HG03460 (cell line): ENCODE measurements at regions not wholly inside any gene's neighbourhood (a gene's known extent, or its start where the extent isn't known, plus 50 kb on each side); places are given as distances from the start of the nearest gene placed in this dataset.
A peak's percentile ranks its signal among the peaks of the same experiment; 100 is the strongest.
"Not testable (repeated sequence)": the region's sequence is repeated elsewhere in the genome, so short reads cannot be mapped to it uniquely, and the experiment has no call there.

ENCODE experiments used
- ATAC-seq: cut with Tn5 transposase; IDR thresholded peaks from one replicate; pipeline ENCODE4 v1.9.1; 2021; ENCODE audit not compliant: unreplicated experiment

DNA sequence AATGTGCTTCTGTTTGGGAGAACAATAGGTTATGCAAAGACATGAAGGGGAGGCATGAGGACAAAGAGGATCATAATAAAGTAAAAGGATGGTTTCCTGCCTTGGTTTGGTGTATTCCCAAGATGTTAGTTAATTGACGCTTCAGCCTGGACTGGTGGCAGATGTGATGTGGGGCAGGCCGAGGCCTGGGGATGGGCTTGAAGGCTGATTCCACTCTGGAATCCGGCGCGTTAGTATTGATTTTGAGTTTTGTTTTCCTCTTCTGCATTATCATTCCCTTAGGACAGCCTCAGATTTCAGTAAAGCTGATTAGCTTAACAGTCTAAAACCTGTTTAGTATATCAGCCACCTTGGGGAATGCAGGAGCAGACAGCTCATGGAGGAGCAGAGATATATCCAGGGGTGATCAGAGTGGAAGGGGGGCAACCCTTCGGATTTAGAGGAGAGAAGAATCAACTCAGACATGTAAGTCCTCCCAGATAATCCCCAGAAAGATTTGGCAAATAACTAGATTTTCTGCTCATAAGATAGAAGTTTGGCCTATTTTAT, 159.8 kb upstream of the MTPN start:
- no peak for ATAC-seq

DNA sequence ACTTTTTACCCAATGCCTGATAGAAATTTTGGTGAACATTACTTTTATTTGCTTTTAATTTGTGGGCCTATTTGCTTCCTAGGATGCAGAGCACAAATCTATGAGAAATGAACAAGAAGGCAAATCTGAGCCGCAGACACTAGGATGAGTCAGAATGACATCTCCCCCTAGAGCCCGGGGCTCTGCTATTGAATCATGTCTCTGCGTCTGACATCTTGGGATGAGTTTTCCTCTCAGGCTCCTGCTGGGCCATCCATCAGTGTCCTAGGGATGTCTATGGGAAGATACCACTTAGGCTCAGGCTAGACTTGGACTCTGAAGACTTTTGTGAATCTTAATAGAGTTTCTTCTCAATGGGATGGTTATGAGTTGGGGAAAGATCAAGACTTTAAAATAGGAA, 157.3 kb upstream of the MTPN start:
- ATAC-seq, result no peak

DNA sequence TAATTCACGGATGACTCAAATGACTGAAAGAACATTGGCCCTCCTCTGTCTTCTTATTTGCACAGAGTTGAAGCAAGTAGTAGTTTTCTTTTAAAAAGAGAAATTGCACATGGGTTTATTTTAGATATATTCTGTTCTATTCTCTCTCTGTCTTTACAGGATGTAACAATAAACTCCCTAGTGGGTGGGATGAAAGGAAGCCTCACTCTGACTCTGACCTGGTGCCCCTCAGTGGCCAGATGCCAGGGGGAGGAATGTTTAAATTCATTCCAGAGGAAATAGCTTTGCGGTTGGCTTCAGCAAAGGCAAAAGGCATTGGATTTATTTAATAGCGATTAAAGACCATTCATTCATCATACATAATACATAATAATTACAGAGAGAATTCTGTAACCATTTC, 156.4 kb upstream of the MTPN start:
- ATAC-seq, result no peak

DNA sequence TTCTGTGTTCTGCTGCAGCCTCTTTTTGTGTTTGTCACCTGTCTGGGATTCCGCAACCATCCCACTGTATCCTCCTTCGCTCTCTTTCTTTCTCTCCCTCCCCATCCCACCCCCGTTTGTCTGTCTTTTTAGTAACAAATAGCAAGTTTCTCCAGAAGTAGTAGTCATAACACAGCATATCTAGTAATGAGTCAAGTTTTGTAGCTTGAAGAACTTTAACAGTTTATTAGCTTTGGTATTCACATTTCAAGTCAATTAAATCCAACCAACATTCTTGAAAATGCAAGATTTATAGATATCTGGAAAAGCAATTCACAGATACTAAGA, 154.1 kb upstream of the MTPN start:
- ATAC-seq, result no peak

DNA sequence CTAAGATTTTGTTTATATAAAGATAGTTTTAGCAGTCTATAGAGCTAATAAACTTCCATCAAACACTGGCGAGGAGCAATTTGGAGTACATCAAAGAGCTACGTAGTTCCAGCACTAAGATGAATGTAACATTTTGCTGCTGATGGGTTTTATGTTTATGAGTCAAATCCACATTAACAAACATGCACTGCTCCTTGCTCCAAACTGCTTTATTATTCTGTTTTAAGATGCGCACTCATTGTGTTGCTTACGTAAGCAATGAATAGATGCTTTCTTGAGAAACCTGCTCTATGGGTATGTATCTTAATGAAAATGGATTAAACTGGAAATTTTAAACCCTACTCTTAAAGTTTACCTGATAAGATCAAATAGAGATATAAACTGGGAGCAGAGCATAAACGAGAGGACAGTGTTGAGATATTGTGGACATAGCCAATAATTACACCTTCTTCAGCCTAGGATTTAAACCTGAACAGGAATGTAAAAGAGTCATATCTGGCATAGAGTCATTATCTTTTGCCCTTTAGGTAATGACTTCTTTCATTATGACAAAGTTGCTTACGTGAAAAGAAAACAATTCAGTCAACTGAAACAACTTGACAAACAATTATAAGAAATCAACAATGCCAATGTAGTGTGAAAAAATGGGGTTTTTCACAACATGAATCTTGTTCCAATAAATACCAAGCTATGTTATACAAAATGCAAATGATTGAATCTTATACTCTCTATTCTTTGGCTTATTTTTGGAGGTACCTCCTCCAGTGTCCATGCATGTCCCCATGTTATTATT, 153.5 kb upstream of the MTPN start:
- ATAC-seq, result no peak

DNA sequence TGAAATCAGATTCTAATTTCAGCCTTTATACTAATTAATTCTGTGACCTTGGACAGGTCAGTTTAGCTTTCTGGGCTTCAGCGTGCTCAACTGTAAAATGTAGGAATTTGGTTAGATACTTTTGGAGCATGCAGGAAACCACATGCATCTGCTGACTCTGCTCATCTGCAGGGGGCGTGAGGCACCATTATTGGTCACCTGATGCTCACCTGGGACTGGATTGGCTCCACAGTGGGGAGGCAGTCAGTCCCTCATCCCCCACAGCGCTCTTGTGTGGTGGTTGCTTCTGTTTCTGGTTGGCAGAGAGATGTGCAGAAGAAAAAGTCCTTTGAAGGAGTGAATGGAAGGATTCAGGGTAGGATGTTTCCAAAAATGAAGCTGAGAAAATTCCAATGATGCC, 150.9 kb upstream of the MTPN start:
- ATAC-seq, result no peak

DNA sequence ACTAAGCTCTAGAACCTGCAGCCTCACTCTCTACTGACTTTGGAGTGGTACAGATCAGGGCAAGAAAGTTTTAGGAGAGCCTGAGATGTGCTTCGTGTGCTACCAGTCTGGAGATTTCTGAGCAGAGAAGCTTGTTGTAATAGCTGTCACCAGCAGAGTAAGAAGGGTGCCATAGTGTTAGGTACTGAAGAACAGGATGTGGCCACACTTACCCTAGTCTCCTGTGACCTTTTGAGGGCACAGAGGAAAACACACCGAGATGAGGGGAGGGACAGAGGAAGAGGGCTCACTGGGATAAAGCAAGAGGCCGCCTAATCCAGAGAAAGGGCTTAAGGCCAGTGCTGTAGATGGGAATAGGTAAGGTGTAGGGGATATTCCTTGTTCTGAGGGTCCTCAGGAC, 146.2 kb upstream of the MTPN start:
- no peak for ATAC-seq

DNA sequence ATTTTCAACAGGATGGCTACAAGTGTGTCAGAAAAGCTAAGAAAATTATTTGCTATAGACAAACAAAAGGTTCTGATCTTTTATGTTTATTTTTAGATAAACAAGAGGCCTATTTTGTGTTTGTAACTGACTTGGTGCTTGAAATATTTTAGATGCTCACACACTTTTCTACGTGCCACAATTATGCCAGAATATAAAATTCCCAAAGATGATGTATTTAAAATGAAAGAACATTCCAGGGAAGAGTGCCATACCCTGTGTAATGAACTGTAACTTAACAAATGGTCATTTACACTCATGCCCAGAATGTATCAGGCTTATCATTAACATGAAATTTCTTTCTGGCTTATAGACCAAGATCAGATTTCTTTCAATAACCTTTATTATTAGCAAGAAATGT, 144.9 kb upstream of the MTPN start:
- ATAC-seq, result no peak

DNA sequence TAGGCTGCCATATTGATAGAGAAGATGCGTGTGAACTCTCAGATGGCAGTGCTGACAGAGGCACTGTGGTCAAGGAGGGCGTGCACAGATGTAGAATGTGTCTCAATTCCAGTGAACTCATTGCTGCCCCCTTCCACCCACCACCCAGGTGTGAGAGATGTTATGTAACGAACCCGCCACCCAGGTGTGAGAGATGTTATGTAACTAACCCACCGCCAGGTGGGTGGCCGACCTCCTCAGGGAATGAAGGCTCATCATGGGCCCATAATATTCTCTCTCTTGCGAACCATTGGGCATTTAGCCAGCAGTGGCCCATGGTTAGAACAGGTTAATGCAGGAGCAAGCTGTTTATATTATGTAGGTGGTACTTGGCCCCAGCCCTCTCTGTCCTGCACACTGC, 140.4 kb upstream of the MTPN start:
- no peak for ATAC-seq

DNA sequence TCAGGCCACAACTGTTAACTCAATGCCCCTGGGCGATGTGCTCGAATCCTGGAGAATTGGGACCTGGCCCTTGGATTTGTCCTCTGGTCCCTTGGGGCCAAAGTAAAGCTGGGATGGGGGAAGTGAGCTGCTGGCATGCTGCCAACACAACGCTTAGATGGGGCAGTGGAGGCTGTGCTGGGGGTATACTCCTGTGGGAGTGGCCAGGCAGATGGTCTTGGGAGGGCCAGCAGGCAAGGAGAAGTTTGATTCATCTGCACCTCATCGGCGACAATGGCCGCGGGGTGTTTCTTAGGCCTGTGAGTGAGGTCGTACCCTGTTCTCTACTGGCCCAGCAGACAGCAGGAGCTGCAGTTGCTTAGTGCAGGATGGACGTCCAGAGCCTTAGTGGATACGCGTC, 139.0 kb upstream of the MTPN start:
- no peak for ATAC-seq

DNA sequence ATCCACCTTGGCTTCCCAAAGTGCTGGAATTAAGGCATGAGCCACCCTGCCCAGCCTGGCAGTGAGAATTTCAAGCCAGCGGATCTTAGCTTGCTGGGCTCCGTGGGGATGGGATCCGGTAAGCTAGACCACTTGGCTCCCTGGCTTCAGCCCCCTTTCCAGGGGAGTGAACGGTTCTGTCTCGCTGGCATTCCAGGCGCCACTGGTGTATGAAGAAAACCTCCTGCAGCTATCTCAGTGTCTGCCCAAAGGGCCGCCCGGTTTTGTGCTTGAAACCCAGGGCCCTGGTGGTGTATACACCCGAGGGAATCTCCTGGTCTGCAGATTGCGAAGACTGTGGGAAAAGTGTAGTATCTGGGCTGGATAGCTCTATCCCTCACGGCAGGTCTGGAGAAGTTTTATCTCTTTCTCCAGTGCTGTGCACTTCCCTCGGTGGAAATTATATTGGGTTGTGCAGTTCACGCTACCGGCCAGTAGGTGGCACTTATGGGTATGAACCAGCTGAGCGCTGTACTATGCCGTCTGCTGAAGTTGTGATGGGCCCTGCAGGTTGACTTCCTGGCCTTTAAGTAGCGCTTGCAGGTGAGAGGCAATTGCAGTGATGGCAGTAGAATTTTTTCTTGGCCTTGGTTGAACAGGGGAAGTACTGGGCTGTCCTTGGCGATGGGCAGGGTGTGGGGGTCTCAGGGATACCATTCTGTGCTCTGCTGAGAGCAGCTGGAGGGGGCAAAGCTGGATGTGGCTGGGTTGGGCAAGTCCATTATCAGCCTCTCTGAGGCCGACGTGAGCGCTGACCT, 138.0 kb upstream of the MTPN start:
- ATAC-seq, result peak; percentile 98

DNA sequence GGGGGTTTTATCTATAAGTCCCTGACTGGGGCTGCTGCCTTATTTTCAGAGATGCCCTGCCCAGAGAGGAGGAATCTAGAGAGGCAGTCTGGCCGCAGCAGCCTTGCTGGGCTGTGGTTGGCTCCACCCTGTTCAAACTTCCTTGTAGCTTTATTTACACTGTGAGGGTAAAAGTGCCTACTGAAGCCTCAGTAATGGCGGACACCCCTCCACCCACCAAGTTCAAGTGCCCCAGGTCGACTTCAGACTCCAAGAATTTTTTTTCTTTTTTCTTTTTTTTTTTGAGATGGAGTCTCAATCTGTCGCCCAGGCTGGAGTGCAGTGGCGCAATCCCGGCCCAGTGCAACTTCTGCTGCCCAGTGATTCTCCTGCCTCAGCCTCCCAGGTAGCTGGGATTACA, 137.3 kb upstream of the MTPN start:
- ATAC-seq, result not testable (repeated sequence)

DNA sequence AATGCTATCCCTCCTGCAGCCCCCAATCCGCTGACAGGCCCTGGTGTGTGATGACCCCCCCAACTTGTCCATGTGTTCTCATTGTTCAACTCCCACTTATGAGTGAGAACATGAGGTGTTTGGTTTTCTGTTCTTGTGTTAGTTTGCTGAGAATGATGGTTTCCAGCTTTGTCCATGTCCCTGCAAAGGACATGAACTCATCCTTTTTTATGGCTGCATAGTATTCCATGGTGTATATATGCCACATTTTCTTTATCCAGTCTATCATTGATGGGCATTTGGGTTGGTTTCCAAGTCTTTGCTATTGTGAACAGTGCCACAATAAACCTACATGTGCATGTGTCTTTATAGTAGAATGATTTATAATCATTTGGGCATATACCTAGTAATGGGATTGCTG, 131.9 kb upstream of the MTPN start:
- not testable (repeated sequence) for ATAC-seq

DNA sequence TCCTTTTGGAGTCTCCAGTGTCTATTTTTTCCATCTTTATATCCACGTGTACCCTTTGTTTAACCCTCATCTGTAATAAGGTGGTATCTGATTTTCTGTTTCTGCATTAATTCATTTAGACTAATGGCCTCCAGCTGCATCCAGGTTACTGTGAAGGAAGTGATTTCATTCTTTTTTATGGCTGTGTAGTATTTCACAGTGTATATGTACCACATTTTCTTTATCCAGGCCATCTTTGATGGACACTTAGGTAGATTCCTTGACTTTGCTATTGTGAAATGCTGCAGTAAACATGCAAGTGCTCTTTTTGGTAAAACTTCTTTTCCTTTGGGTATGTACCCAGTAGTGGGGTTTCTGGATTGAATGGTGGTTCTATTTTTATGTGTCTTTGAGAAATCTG, 128.0 kb upstream of the MTPN start:
- no peak for ATAC-seq

DNA sequence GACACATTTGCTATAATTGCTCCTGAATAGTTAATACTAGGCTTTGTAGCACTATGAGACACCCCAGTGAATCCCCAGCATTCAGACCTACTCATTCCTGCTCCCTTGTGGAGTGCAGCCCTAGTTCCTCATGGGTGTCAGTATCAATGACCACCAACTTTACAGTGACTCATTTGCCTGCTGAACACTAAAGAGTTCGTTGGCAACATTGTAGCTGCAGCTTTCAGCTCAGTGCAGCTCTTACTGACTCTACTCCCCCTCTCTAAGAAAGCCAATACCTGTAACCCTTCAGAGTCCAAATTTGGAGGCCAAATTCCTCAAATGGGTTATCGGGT, 127.1 kb upstream of the MTPN start:
- ATAC-seq, result no peak

DNA sequence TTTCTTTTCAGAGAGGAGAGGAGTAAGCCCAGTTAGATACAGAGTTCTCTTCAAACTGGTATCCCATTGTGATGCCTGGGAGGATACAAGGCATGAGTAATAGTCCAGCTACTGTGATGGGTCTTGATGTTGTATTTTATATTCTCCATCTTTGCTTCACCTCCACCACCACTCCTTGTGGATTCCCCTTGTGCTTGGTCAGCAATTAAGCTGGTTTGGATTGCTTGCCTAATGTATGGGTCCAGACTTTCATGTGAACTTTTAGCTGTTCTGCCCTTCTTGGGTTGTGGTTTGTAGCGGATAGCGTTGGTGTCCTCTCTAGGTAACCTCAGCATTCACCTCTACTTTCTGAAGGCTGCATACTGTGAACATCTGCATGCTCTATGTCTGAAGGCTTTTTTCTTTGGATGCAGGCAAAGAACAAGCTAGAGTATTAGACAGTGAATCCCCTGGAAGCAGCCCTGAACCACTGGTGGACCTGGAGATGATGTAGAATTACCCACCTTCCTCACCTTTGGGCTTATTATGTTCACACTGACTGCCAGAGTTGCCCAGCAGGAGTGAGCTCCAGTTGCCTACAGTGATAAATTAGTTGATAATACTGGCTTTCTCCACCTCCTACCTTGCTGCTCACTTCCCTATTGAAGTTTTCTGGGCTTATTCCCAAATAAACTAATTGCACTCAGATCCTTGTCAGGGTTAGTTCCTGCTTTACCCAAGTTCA, 126.5 kb upstream of the MTPN start:
- no peak for ATAC-seq

DNA sequence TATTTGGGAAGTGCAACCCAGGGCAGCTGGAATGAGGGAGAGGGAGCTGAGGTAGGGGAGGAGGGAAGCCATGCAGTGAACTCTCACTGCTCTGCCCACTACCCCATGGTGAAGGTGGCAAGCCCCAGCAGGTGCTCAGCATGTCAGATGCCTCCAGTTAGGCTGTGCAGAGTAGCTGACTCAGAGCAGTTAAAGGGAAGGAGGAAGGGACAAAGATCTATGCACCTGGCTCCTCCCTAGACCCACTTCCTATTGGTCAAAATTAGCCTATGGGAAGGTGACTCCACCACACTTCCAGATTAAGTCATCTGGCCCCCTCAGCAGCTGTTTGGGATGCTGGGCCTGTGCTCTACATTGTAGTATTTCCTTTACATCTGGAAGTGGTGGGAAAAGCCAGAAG, 125.7 kb upstream of the MTPN start:
- no peak for ATAC-seq

DNA sequence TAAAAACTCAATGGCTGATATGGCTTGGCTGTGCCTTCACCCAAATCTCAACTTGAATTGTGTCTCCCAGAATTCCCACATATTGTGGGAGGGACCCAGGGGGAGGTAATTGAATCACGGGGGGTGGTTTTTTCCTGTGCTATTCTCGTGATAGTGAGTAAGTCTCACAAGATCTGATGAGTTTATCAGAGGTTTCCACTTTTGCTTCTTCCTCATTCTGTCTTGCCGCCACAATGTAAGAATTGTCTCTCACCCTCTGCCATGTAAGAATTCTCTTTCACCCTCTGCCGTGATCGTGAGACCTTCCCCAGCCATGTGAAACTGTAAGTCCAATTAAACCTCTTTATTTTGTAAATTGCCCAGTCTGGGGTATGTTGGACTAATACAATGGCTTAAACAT, 115.6 kb upstream of the MTPN start:
- not testable (repeated sequence) for ATAC-seq

DNA sequence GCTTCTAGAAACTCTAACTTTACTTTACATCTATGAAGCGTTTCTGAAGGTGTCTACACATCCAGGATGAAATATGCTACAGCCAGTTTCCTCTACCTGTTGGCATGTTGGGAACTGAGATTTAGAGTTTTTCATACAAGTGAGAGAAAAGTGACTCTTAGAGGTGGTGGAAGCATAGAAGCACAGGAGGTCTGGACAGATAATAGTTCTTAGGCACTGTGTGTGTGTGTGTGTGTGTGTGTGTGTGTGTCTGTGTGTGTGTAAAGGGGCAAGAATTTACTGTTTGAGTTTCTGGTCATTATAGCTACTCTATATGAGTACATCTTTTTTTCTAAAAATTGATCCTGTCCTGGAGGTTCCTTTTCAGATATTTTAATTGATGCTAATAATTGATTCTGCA, 110.7 kb upstream of the MTPN start:
- no peak for ATAC-seq

DNA sequence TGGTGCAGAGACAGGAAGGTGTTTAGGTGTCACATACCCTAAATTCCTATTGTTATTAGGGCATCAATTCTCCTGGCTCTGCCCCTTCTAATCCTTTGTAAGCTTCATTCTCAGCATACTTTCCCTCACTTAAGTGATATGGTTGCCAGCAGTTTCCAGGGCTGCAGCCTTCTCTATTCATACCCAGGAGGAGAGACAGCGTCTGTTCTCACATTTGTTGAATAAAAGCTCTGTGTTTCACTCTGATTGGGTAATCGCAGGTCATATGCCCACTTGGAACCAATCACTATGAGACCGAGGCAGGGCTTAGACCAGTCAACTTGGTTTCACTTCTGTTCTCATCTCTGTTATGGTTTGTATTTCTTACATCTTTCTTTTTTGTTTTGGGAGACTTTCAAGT, 109.6 kb upstream of the MTPN start:
- no peak for ATAC-seq

DNA sequence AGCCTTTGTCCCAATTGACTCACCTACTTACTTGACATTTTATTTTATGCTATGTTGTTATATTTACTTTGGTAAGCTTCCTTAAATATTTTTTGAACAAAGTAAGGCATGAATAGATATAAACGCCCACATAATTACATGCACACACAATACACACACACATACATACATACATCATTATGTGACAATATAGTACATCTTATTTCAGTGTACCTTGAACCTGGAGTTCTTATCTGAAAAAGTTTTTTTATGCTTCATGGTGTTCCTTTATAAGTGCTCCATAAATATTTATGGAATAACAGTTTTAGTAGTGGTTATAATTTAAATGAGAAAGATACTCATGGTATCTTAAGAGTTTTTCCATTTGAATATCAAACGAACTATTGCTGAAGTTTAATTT, 102.8 kb upstream of the MTPN start:
- ATAC-seq, result no peak

DNA sequence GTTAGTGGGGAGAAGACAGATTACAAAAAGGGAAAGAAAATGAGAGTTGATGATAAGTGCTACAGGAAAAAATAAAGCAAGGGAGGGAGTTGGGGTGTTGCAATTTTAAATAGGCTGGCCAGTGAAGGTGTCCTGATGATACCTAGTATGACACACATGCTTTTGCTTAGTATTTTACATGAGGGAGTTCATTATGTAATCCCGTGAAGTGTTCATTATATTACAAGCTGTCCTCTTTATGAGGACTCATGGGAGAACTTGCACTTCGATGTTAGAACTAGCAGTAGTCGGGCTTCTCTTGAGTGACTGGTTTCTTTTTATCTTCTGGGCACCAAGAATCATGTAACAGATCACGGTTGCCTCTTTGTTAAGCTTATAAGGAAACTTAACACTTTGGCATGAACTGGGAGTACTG, 102.3 kb upstream of the MTPN start:
- ATAC-seq, result no peak
